GM23338 (cell line): ENCODE measurements at regions not wholly inside any gene's neighbourhood (a gene's known extent, or its start where the extent isn't known, plus 50 kb on each side); places are given as distances from the start of the nearest gene placed in this dataset.

Experiments
- ATAC-seq: fragments of 200-7000 bp; cut with Tn5 transposase; 3 replicates; pipeline ENCODE4 v1.9.1; 2020
- DNase-seq: peaks from one replicate; pipeline ENCODE4 v3.0.0-alpha.2; 2015; ENCODE audit warnings: low spot score
- H2AFZ ChIP-seq: fragments of 200-600 bp; sonication (generic); 2 replicates; pipeline ENCODE4 v1.8.0; 2016; ENCODE audit warnings: antibody characterized with exemption, mild to moderate bottlenecking, moderate library complexity
- H3F3A ChIP-seq: fragments of 200-600 bp; sonication (generic); replicated peaks from 2 replicates; pipeline ENCODE4 v1.8.0; 2017; ENCODE audit warnings: antibody characterized with exemption, mixed run types, low read depth
- H3K27ac ChIP-seq: fragments of 200-600 bp; sonication (generic); 2 replicates; pipeline ENCODE4 v1.6.1; 2016; ENCODE audit warnings: low read depth
- H3K27me3 ChIP-seq: fragments of 200-600 bp; sonication (generic); 2 replicates; pipeline ENCODE4 v1.8.0; 2016; ENCODE audit warnings: mild to moderate bottlenecking, mixed run types, moderate library complexity; ENCODE audit not compliant: insufficient read depth
- H3K36me3 ChIP-seq: fragments of 200-600 bp; sonication (generic); 2 replicates; pipeline ENCODE4 v1.8.0; 2016; ENCODE audit warnings: mild to moderate bottlenecking; ENCODE audit not compliant: insufficient read depth
- H3K4me1 ChIP-seq: fragments of 200-600 bp; sonication (generic); 2 replicates; pipeline ENCODE4 v1.8.0; 2016; ENCODE audit warnings: mild to moderate bottlenecking, moderate library complexity; ENCODE audit not compliant: insufficient read depth
- H3K4me2 ChIP-seq: fragments of 200-600 bp; sonication (generic); 2 replicates; pipeline ENCODE4 v1.7.1; 2017; ENCODE audit warnings: mixed run types
- H3K4me3 ChIP-seq: fragments of 200-600 bp; sonication (generic); 2 replicates; pipeline ENCODE4 v1.6.1; 2016; ENCODE audit warnings: mixed run types
- H3K79me2 ChIP-seq: fragments of 200-600 bp; sonication (generic); replicated peaks from 2 replicates; pipeline ENCODE4 v1.8.0; 2017; ENCODE audit warnings: mild to moderate bottlenecking; ENCODE audit not compliant: insufficient read depth
- H3K9me2 ChIP-seq: fragments of 200-600 bp; sonication (generic); 2 replicates; pipeline ENCODE4 v1.8.0; 2017; ENCODE audit not compliant: insufficient read depth
- H4K20me1 ChIP-seq: fragments of 200-600 bp; sonication (generic); replicated peaks from 2 replicates; pipeline ENCODE4 v1.8.0; 2017; ENCODE audit warnings: mild to moderate bottlenecking; ENCODE audit not compliant: insufficient read depth
- H3K27ac Mint-ChIP-seq: 2 replicates; pipeline ENCODE4 v1.8.0; 2020; ENCODE audit warnings: inconsistent platforms, mild to moderate bottlenecking, moderate library complexity, mixed read lengths
- H3K27me3 Mint-ChIP-seq: 3 replicates; pipeline ENCODE4 v1.8.0; 2022; ENCODE audit warnings: low read depth, mild to moderate bottlenecking, moderate library complexity, mixed read lengths, inconsistent platforms; ENCODE audit not compliant: insufficient read depth, poor library complexity
- H3K36me3 Mint-ChIP-seq: 3 replicates; pipeline ENCODE4 v1.8.0; 2021; ENCODE audit warnings: low read depth, mild to moderate bottlenecking, inconsistent platforms, moderate library complexity, mixed read lengths
- H3K4me1 Mint-ChIP-seq: 3 replicates; pipeline ENCODE4 v1.8.0; 2020; ENCODE audit warnings: mild to moderate bottlenecking, inconsistent platforms, mixed read lengths
- H3K4me3 Mint-ChIP-seq: 3 replicates; pipeline ENCODE4 v1.8.0; 2021; ENCODE audit warnings: moderate library complexity, mild to moderate bottlenecking, inconsistent platforms, mixed read lengths
- H3K9me3 Mint-ChIP-seq: 3 replicates; pipeline ENCODE4 v1.8.0; 2020; ENCODE audit warnings: moderate library complexity, mild to moderate bottlenecking, inconsistent platforms, mixed read lengths
- EZH2 ChIP-seq: fragments of 200-600 bp; sonication (generic); IDR thresholded peaks from one replicate; pipeline ENCODE4 v1.8.0; 2017; ENCODE audit warnings: antibody characterized with exemption, mild to moderate bottlenecking, low read depth; ENCODE audit not compliant: unreplicated experiment
- EZH2phosphoT487 ChIP-seq: fragments of 200-600 bp; sonication (generic); IDR thresholded peaks from one replicate; pipeline ENCODE4 v1.8.1; 2018; ENCODE audit warnings: antibody characterized with exemption; ENCODE audit not compliant: unreplicated experiment
- JUNB ChIP-seq: IDR thresholded peaks from one replicate; pipeline ENCODE4 v1.6.1; 2016; ENCODE audit warnings: antibody characterized with exemption; ENCODE audit not compliant: unreplicated experiment
- NANOG ChIP-seq: IDR thresholded peaks from 2 replicates; pipeline ENCODE4 v1.6.1; 2016; ENCODE audit warnings: antibody characterized with exemption, borderline replicate concordance
- ZNF114 ChIP-seq: fragments of 250-450 bp; sonication (Bioruptor Pico); IDR thresholded peaks from 2 replicates; pipeline ENCODE4 v1.5.0; 2020; ENCODE audit warnings: mild to moderate bottlenecking, moderate library complexity
- TF ChIP-seq, protein P1 (sequence below): fragments of 250-450 bp; sonication (Bioruptor Pico); IDR thresholded peaks from 2 replicates; pipeline ENCODE4 v1.5.0; 2020; ENCODE audit warnings: mild to moderate bottlenecking, moderate library complexity
- TF ChIP-seq, protein P2 (sequence below), 2 experiments: fragments of 200-600 bp in 1 of 2; sonication (generic) in 1 of 2; conservative IDR thresholded peaks; 2 replicates each; pipeline versions ENCODE4 v1.5.1 to v1.6.1; 2016 to 2017; ENCODE audit warnings: antibody characterized with exemption in 2 of 2, low read depth in 2 of 2, mild to moderate bottlenecking in 2 of 2, moderate library complexity in 1 of 2

DNA sequence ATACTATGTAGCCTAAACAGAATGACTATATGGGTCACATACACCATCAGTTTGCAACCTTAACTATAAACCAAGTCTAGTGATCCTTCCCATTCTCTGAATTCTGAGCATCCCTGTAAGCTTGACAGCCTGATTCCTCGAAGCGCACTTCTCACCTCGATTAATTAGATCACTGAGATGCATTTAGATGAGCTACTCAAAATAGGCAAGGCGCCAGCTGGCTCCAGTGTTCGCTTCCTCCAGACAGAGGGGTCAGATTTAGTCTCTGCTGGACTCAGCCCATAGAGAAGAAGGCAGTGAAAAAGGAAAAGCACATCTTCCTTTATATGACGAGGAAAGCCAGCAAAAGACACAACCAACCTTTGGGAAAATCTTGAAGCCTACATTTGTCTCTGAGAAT is 371.5 kb downstream of the MLLT3 start:
- Histone ChIP-seq H3K27ac (no peak overlapping the region), H3K4me2 (no peak overlapping the region), H3K9me2 (0 out of 2 replicates have a peak, but pooled peaks cover 3% of the 10 kb centered on the region), H3F3A (no peaks in the 10 kb centered on the region), H3K4me1 (no peaks in the 10 kb centered on the region), H2AFZ (no peak overlapping the region), H4K20me1 (no peaks in the 10 kb centered on the region), H3K79me2 (no peaks in the 10 kb centered on the region), H3K4me3 (no peak overlapping the region), H3K36me3 (no peaks in the 10 kb centered on the region; the same call in 1 of the 2 replicates), H3K27me3 (no peaks in the 10 kb centered on the region)
- no peak for TF ChIP-seq EZH2
- TF ChIP-seq ZNF114 (CRISPR knock-in tag) = no peak
- TF ChIP-seq, protein P1, sequence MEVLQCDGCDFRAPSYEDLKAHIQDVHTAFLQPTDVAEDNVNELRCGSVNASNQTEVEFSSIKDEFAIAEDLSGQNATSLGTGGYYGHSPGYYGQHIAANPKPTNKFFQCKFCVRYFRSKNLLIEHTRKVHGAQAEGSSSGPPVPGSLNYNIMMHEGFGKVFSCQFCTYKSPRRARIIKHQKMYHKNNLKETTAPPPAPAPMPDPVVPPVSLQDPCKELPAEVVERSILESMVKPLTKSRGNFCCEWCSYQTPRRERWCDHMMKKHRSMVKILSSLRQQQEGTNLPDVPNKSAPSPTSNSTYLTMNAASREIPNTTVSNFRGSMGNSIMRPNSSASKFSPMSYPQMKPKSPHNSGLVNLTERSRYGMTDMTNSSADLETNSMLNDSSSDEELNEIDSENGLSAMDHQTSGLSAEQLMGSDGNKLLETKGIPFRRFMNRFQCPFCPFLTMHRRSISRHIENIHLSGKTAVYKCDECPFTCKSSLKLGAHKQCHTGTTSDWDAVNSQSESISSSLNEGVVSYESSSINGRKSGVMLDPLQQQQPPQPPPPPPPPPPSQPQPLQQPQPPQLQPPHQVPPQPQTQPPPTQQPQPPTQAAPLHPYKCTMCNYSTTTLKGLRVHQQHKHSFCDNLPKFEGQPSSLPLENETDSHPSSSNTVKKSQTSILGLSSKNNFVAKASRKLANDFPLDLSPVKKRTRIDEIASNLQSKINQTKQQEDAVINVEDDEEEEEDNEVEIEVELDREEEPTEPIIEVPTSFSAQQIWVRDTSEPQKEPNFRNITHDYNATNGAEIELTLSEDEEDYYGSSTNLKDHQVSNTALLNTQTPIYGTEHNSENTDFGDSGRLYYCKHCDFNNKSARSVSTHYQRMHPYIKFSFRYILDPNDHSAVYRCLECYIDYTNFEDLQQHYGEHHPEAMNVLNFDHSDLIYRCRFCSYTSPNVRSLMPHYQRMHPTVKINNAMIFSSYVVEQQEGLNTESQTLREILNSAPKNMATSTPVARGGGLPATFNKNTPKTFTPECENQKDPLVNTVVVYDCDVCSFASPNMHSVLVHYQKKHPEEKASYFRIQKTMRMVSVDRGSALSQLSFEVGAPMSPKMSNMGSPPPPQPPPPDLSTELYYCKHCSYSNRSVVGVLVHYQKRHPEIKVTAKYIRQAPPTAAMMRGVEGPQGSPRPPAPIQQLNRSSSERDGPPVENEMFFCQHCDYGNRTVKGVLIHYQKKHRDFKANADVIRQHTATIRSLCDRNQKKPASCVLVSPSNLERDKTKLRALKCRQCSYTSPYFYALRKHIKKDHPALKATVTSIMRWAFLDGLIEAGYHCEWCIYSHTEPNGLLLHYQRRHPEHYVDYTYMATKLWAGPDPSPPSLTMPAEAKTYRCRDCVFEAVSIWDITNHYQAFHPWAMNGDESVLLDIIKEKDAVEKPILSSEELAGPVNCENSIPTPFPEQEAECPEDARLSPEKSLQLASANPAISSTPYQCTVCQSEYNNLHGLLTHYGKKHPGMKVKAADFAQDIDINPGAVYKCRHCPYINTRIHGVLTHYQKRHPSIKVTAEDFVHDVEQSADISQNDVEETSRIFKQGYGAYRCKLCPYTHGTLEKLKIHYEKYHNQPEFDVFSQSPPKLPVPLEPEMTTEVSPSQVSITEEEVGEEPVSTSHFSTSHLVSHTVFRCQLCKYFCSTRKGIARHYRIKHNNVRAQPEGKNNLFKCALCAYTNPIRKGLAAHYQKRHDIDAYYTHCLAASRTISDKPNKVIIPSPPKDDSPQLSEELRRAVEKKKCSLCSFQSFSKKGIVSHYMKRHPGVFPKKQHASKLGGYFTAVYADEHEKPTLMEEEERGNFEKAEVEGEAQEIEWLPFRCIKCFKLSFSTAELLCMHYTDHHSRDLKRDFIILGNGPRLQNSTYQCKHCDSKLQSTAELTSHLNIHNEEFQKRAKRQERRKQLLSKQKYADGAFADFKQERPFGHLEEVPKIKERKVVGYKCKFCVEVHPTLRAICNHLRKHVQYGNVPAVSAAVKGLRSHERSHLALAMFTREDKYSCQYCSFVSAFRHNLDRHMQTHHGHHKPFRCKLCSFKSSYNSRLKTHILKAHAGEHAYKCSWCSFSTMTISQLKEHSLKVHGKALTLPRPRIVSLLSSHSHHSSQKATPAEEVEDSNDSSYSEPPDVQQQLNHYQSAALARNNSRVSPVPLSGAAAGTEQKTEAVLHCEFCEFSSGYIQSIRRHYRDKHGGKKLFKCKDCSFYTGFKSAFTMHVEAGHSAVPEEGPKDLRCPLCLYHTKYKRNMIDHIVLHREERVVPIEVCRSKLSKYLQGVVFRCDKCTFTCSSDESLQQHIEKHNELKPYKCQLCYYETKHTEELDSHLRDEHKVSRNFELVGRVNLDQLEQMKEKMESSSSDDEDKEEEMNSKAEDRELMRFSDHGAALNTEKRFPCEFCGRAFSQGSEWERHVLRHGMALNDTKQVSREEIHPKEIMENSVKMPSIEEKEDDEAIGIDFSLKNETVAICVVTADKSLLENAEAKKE (CRISPR knock-in tag) = no peak
- DNase-seq (no peak), ATAC-seq (no peak)
- H3K4me3 Mint-ChIP-seq = no peak overlapping the region
- peaks cover 6% of the 10 kb centered on the region; the same call in 1 of the 3 replicates for H3K9me3 Mint-ChIP-seq
- H3K27ac Mint-ChIP-seq = no peak overlapping the region
- peaks cover 4% of the 10 kb centered on the region for H3K27me3 Mint-ChIP-seq
- no peaks in the 10 kb centered on the region for H3K4me1 Mint-ChIP-seq
- H3K36me3 Mint-ChIP-seq = no peaks in the 10 kb centered on the region; the same call in 2 of the 3 replicates

DNA sequence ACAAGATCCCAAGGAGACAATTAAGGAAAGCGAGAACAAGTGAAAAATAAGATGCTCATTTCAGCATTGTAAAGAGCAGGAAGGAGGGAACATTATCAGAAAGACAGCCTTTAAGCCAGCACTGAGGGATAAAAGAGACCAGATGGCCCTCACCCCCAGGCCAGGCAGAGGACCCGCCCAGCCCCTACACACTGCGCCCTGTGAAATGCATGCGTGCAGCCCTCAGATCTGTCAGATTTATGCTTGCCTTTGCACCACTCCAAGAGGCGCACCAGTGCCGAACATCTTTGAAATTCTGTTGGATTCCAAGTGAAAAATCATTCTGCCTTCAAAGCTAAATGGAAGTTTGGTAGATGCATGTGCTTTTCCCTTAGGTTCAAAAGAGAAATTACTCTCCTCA is 378.0 kb downstream of the MLLT3 start:
- Histone ChIP-seq H3K36me3 (no peaks in the 10 kb centered on the region; the same call in 1 of the 2 replicates), H3K4me3 (no peak overlapping the region), H4K20me1 (no peaks in the 10 kb centered on the region), H3K79me2 (no peaks in the 10 kb centered on the region), H3F3A (no peaks in the 10 kb centered on the region), H3K4me2 (no peak overlapping the region), H3K9me2 (peaks cover 4% of the 10 kb centered on the region; the same call in 1 of the 2 replicates), H3K27me3 (no peaks in the 10 kb centered on the region), H3K27ac (no peak overlapping the region), H2AFZ (no peak overlapping the region), H3K4me1 (peaks cover 7% of the 10 kb centered on the region; the same call in 1 of the 2 replicates)
- peaks cover 4% of the 10 kb centered on the region for H3K27me3 Mint-ChIP-seq
- no peak for DNase-seq
- H3K4me3 Mint-ChIP-seq = no peak overlapping the region
- H3K9me3 Mint-ChIP-seq = peaks cover 6% of the 10 kb centered on the region; the same call in 1 of the 3 replicates
- no peak overlapping the region for H3K27ac Mint-ChIP-seq
- no peak for ATAC-seq
- peaks cover 12% of the 10 kb centered on the region for H3K4me1 Mint-ChIP-seq
- H3K36me3 Mint-ChIP-seq = no peaks in the 10 kb centered on the region; the same call in 2 of the 3 replicates
- TF ChIP-seq EZH2 (no peak), JUNB (no peak), EZH2phosphoT487 (no peak), NANOG (no peak)
- TF ChIP-seq, protein P2, sequence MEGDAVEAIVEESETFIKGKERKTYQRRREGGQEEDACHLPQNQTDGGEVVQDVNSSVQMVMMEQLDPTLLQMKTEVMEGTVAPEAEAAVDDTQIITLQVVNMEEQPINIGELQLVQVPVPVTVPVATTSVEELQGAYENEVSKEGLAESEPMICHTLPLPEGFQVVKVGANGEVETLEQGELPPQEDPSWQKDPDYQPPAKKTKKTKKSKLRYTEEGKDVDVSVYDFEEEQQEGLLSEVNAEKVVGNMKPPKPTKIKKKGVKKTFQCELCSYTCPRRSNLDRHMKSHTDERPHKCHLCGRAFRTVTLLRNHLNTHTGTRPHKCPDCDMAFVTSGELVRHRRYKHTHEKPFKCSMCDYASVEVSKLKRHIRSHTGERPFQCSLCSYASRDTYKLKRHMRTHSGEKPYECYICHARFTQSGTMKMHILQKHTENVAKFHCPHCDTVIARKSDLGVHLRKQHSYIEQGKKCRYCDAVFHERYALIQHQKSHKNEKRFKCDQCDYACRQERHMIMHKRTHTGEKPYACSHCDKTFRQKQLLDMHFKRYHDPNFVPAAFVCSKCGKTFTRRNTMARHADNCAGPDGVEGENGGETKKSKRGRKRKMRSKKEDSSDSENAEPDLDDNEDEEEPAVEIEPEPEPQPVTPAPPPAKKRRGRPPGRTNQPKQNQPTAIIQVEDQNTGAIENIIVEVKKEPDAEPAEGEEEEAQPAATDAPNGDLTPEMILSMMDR (conservative IDR thresholded peaks at IDR 0.05; ENCODE audit: low read depth in 2 of 2) = no peak
